Liver (tissue), 8 donors: ENCODE measurements at regions not wholly inside any gene's neighbourhood (a gene's known extent, or its start where the extent isn't known, plus 50 kb on each side); places are given as distances from the start of the nearest gene placed in this dataset.

Experiments
- DNase-seq: peaks from one replicate; pipeline ENCODE4 v3.0.0-alpha.2; 2017; ENCODE audit warnings: low spot score
- H3K27ac ChIP-seq, 2 donors: one replicate each; pipeline ENCODE4 v1.7.0; 2013; ENCODE audit warnings: inconsistent platforms in 2 of 2, low read length in 2 of 2, control low read depth in 1 of 2, low read depth in 1 of 2, mild to moderate bottlenecking in 1 of 2
- H3K27me3 ChIP-seq, 4 donors: one replicate each; pipeline versions ENCODE4 v1.6.1 to v1.7.0; 2013; ENCODE audit warnings: low read length in 3 of 4, inconsistent platforms in 1 of 4, mild to moderate bottlenecking in 1 of 4, moderate library complexity in 1 of 4; ENCODE audit not compliant: control insufficient read depth in 4 of 4, insufficient read depth in 4 of 4
- H3K36me3 ChIP-seq, 4 donors: one replicate each; pipeline versions ENCODE4 v1.6.1 to v1.7.0; 2013; ENCODE audit warnings: low read length in 3 of 4, mild to moderate bottlenecking in 3 of 4, low read depth in 1 of 4, moderate library complexity in 1 of 4; ENCODE audit not compliant: control insufficient read depth in 4 of 4, insufficient read depth in 3 of 4
- H3K4me1 ChIP-seq, 4 donors: one replicate each; pipeline versions ENCODE4 v1.6.1 to v1.7.0; 2013; ENCODE audit warnings: low read length in 3 of 4, mild to moderate bottlenecking in 3 of 4, moderate library complexity in 1 of 4; ENCODE audit not compliant: control insufficient read depth in 4 of 4, insufficient read depth in 4 of 4
- H3K4me3 ChIP-seq, 3 donors: one replicate each; pipeline versions ENCODE4 v1.6.1 to v1.7.0; 2013; ENCODE audit warnings: low read length in 3 of 3, control low read depth in 1 of 3, low read depth in 1 of 3, mild to moderate bottlenecking in 1 of 3
- H3K9ac ChIP-seq, 2 donors: one replicate each; pipeline ENCODE4 v1.7.0; 2013; ENCODE audit warnings: low read length in 2 of 2, mild to moderate bottlenecking in 2 of 2, moderate library complexity in 2 of 2, control low read depth in 1 of 2, low read depth in 1 of 2
- H3K9me3 ChIP-seq, 4 donors: one replicate each; pipeline versions ENCODE4 v1.6.1 to v1.7.0; 2013; ENCODE audit warnings: low read length in 3 of 4; ENCODE audit not compliant: control insufficient read depth in 4 of 4
- EGR1 ChIP-seq, 2 donors: IDR thresholded peaks; 2 replicates each; pipeline ENCODE4 v1.6.1; 2016 to 2018; ENCODE audit warnings: antibody characterized with exemption in 2 of 2, low read depth in 2 of 2
- FOXA1 ChIP-seq: IDR thresholded peaks from 2 replicates; pipeline ENCODE4 v1.6.1; 2016; ENCODE audit warnings: antibody characterized with exemption
- FOXA2 ChIP-seq: IDR thresholded peaks from 2 replicates; pipeline ENCODE4 v1.6.1; 2016; ENCODE audit warnings: antibody characterized with exemption
- GABPA ChIP-seq, 2 donors: IDR thresholded peaks in 1 of 2; conservative IDR thresholded peaks in 1 of 2; 2 replicates each; pipeline ENCODE4 v1.6.1; 2016; ENCODE audit warnings: antibody characterized with exemption in 2 of 2, mild to moderate bottlenecking in 1 of 2, moderate library complexity in 1 of 2
- HNF4A ChIP-seq, 2 donors: conservative IDR thresholded peaks; 2 replicates each; pipeline ENCODE4 v1.6.1; 2016; ENCODE audit warnings: antibody characterized with exemption in 2 of 2, mild to moderate bottlenecking in 2 of 2
- HNF4G ChIP-seq: IDR thresholded peaks from 2 replicates; pipeline ENCODE4 v1.6.1; 2016; ENCODE audit warnings: antibody characterized with exemption
- JUND ChIP-seq, 2 donors: IDR thresholded peaks; 2 replicates each; pipeline ENCODE4 v1.6.1; 2016; ENCODE audit warnings: antibody characterized with exemption in 2 of 2
- NR2F2 ChIP-seq: IDR thresholded peaks from 2 replicates; pipeline ENCODE4 v1.6.1; 2016; ENCODE audit warnings: antibody characterized with exemption
- RAD21 ChIP-seq, 2 donors: IDR thresholded peaks; 2 replicates each; pipeline ENCODE4 v1.6.1; 2016; ENCODE audit warnings: antibody characterized with exemption in 2 of 2, mild to moderate bottlenecking in 2 of 2
- SP1 ChIP-seq: IDR thresholded peaks from 2 replicates; pipeline ENCODE4 v1.6.1; 2018; ENCODE audit warnings: antibody characterized with exemption, mild to moderate bottlenecking
- TAF1 ChIP-seq: conservative IDR thresholded peaks from 2 replicates; pipeline ENCODE4 v1.6.1; 2016; ENCODE audit warnings: antibody characterized with exemption, mild to moderate bottlenecking
- WGBS: extraction: QIAGEN DNeasy Blood & Tissue Kit; methylation state at CpG from one replicate; pipeline ENCODE4 v1.1.7; 2013; 5-methylcytosine and 5-hydroxymethylcytosine counted together
- TF ChIP-seq, protein P1 (sequence below): IDR thresholded peaks from 2 replicates; pipeline ENCODE4 v1.6.1; 2016; ENCODE audit warnings: antibody characterized with exemption
- TF ChIP-seq, protein P2 (sequence below): IDR thresholded peaks from 2 replicates; pipeline ENCODE4 v1.6.1; 2016; ENCODE audit warnings: antibody characterized with exemption
- TF ChIP-seq, protein P3 (sequence below): IDR thresholded peaks from 2 replicates; pipeline ENCODE4 v1.6.1; 2016; ENCODE audit warnings: antibody characterized with exemption, mild to moderate bottlenecking
- TF ChIP-seq, protein P4 (sequence below): IDR thresholded peaks from 2 replicates; pipeline ENCODE4 v1.6.1; 2016; ENCODE audit warnings: antibody characterized with exemption
- TF ChIP-seq, protein P5 (sequence below): fragments of 150-350 bp; IDR thresholded peaks from 2 replicates; pipeline ENCODE4 v1.5.1; 2017; ENCODE audit warnings: improper control_type of control experiment, low read depth, low read length; ENCODE audit not compliant: missing input control
- donor health status: healthy.
- donor health status: healthy.
- donor health status: healthy.
- donor health status: healthy.
- donor health status: healthy.

DNA sequence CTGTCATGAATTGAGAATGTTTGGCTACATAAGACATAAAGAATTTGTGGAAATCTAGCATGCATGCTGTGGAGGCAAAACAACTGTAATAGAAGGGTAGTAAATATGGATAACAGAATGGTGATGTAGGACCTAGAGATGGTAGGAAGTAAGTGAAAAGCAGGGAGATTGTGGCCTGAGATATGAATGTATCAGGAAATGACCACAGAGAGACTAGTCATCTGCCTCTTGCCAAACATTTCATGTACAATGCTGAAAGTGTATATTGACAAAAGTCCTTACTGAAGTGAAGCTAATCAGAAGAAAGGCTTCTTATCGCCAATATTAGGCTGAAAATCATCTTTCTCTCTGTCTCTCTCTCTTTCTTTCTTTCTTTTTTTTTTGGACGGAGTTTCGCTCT is 873.1 kb upstream of the CTNND2 start (continued):
- TF ChIP-seq SP1 (no peak), NR2F2 (no peak), FOXA1 (no peak)

DNA sequence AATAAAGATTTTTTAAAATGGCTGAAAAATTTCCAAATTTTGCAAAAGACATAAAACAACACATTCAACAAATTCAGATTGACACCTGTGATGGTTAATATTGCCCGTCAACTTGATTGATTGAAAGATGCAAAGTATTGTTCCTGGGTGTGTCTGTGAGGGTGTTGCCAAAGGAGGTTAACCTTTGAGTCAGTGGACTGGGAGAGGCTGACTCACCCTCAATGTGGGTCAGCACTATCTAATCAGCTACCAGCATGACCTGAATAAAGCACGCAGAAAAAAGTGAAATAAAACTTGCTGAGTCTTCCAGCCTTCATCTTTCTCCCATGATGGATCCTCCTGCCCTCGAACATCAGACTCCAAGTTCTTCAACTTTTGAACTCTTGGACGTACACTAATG is 868.0 kb upstream of the CTNND2 start:
- TF ChIP-seq, protein P1, sequence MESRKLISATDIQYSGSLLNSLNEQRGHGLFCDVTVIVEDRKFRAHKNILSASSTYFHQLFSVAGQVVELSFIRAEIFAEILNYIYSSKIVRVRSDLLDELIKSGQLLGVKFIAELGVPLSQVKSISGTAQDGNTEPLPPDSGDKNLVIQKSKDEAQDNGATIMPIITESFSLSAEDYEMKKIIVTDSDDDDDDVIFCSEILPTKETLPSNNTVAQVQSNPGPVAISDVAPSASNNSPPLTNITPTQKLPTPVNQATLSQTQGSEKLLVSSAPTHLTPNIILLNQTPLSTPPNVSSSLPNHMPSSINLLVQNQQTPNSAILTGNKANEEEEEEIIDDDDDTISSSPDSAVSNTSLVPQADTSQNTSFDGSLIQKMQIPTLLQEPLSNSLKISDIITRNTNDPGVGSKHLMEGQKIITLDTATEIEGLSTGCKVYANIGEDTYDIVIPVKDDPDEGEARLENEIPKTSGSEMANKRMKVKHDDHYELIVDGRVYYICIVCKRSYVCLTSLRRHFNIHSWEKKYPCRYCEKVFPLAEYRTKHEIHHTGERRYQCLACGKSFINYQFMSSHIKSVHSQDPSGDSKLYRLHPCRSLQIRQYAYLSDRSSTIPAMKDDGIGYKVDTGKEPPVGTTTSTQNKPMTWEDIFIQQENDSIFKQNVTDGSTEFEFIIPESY = no peak
- TF ChIP-seq EGR1 (IDR thresholded peaks at IDR 0.05; ENCODE audit: low read depth in 2 of 2) (no peak), FOXA2 (no peak), GABPA (IDR thresholded peaks at IDR 0.05 in 1 of 2, conservative IDR thresholded peaks at IDR 0.05 in 1 of 2) (no peak), FOXA1 (no peak), HNF4A (conservative IDR thresholded peaks at IDR 0.05) (no peak), RAD21 (IDR thresholded peaks at IDR 0.05) (no peak)
- TF ChIP-seq, protein P2, sequence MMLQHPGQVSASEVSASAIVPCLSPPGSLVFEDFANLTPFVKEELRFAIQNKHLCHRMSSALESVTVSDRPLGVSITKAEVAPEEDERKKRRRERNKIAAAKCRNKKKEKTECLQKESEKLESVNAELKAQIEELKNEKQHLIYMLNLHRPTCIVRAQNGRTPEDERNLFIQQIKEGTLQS = no peak
- TF ChIP-seq, protein P3, sequence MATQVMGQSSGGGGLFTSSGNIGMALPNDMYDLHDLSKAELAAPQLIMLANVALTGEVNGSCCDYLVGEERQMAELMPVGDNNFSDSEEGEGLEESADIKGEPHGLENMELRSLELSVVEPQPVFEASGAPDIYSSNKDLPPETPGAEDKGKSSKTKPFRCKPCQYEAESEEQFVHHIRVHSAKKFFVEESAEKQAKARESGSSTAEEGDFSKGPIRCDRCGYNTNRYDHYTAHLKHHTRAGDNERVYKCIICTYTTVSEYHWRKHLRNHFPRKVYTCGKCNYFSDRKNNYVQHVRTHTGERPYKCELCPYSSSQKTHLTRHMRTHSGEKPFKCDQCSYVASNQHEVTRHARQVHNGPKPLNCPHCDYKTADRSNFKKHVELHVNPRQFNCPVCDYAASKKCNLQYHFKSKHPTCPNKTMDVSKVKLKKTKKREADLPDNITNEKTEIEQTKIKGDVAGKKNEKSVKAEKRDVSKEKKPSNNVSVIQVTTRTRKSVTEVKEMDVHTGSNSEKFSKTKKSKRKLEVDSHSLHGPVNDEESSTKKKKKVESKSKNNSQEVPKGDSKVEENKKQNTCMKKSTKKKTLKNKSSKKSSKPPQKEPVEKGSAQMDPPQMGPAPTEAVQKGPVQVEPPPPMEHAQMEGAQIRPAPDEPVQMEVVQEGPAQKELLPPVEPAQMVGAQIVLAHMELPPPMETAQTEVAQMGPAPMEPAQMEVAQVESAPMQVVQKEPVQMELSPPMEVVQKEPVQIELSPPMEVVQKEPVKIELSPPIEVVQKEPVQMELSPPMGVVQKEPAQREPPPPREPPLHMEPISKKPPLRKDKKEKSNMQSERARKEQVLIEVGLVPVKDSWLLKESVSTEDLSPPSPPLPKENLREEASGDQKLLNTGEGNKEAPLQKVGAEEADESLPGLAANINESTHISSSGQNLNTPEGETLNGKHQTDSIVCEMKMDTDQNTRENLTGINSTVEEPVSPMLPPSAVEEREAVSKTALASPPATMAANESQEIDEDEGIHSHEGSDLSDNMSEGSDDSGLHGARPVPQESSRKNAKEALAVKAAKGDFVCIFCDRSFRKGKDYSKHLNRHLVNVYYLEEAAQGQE = no peak
- TF ChIP-seq, protein P4, sequence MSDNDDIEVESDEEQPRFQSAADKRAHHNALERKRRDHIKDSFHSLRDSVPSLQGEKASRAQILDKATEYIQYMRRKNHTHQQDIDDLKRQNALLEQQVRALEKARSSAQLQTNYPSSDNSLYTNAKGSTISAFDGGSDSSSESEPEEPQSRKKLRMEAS = no peak
- DNase-seq = no peak
- peaks cover 0 to under 1% (median 0%) of the 10 kb centered on the region in 4 donors for H3K9me3 ChIP-seq
- H3K27me3 ChIP-seq = no peaks in the 10 kb centered on the region
- 66% methylated on average over 4 of the region's 4 CpGs for WGBS
- no peak overlapping the region for H3K4me3 ChIP-seq
- H3K36me3 ChIP-seq = no peaks in the 10 kb centered on the region
- no peak overlapping the region for H3K9ac ChIP-seq
- H3K27ac ChIP-seq = no peak overlapping the region
- H3K4me1 ChIP-seq = no peaks in the 10 kb centered on the region

DNA sequence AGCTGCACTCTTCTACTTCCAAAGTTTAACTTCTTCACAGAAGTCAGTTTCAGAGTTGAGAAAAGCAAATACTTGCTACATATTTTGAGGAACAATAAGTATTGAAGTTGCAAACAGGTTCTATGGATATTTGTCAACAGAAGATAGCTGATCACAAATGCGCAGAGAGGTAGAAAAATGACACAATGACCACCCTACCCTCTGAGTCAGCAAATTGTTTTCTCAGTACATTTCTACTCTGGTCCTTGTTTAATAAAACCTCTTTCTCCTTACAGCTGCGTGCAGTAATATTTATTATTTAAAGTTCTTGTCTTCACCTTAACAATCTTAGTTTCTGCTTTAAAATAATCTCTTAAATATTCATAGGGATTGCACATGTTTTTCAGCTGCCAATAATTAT is 855.1 kb upstream of the CTNND2 start:
- TF ChIP-seq JUND (IDR thresholded peaks at IDR 0.05) (no peak), RAD21 (IDR thresholded peaks at IDR 0.05) (no peak), GABPA (IDR thresholded peaks at IDR 0.05 in 1 of 2, conservative IDR thresholded peaks at IDR 0.05 in 1 of 2) (no peak), HNF4A (conservative IDR thresholded peaks at IDR 0.05) (no peak), HNF4G (no peak), TAF1 (no peak)
- TF ChIP-seq, protein P5, sequence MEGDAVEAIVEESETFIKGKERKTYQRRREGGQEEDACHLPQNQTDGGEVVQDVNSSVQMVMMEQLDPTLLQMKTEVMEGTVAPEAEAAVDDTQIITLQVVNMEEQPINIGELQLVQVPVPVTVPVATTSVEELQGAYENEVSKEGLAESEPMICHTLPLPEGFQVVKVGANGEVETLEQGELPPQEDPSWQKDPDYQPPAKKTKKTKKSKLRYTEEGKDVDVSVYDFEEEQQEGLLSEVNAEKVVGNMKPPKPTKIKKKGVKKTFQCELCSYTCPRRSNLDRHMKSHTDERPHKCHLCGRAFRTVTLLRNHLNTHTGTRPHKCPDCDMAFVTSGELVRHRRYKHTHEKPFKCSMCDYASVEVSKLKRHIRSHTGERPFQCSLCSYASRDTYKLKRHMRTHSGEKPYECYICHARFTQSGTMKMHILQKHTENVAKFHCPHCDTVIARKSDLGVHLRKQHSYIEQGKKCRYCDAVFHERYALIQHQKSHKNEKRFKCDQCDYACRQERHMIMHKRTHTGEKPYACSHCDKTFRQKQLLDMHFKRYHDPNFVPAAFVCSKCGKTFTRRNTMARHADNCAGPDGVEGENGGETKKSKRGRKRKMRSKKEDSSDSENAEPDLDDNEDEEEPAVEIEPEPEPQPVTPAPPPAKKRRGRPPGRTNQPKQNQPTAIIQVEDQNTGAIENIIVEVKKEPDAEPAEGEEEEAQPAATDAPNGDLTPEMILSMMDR = no peak
- TF ChIP-seq, protein P4 = no peak
- TF ChIP-seq, protein P1 = no peak
- Histone ChIP-seq H3K36me3 (no peaks in the 10 kb centered on the region), H3K9ac (no peak overlapping the region), H3K9me3 (no peaks in the 10 kb centered on the region), H3K4me1 (no peaks in the 10 kb centered on the region), H3K4me3 (no peak overlapping the region), H3K27ac (no peak overlapping the region), H3K27me3 (no peaks in the 10 kb centered on the region)
- WGBS = 89% methylated on average over 2 of the region's 2 CpGs
- DNase-seq = no peak
